NCI-H187 (cell line): ENCODE measurements at regions not wholly inside any gene's neighbourhood (a gene's known extent, or its start where the extent isn't known, plus 50 kb on each side); places are given as distances from the start of the nearest gene placed in this dataset.

Experiments used
- DNase-seq, 2 experiments: peaks; one replicate each; lab custom pipeline; 2025; lab: John Stamatoyannopoulos, UW

DNA sequence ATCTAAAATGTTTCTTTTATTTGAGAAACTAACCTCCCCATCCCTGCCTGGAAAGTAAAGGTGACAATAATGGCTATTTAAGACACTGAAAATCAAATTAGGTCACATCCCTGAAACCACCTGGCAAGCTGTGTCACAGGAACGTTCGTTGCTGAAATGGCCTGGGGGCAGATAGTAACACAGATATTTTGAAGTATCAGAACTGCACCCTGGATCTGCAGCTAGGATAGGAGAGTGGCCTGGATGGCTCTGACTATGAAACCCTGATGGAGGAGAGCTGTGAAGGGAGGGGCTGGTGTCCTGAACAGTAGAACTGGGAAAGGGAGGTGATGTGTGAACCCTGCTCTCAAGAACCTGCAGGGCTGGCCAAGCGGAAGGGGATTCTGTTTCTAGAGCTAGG lies 648.3 kb upstream of the CFAP20DC start:
- DNase-seq, result no peak

DNA sequence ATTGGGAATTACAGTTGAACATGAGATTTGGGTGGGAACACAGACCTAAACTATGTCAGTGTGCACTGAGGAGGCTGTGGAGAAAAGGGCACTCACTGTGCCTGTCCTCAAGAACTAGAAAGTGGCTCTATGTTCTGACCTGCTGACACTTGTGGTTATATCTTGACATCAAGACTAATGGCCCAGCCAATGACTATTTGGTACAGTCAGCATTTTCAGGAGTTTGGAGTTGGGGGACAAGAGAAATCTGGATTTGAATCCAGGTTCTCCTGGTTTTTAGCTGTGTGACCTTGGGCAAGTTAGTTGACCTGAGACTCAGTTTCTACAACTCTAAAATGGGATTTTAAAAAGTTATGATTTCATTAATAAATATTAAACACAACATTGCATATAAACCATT lies 647.0 kb upstream of the CFAP20DC start:
- DNase-seq, result no peak

DNA sequence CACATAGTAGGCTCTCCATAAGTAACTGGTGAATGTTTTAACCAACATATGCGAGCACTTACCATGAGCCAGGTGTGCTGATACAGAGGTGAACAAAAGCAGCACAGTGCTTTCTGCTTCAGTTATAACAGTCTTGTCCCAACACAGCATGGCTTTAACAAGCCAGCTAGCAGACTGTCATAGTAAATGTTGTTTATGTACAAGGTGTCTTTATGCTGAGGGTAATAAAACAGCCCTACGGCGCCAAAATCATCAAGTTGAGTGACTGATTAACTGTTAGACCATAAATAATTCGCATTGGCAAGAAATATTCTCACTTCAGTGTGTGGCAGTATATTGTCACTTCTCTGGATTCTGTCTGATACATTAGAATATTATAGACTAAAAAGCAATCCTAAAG lies 646.0 kb upstream of the CFAP20DC start:
- no peak for DNase-seq

DNA sequence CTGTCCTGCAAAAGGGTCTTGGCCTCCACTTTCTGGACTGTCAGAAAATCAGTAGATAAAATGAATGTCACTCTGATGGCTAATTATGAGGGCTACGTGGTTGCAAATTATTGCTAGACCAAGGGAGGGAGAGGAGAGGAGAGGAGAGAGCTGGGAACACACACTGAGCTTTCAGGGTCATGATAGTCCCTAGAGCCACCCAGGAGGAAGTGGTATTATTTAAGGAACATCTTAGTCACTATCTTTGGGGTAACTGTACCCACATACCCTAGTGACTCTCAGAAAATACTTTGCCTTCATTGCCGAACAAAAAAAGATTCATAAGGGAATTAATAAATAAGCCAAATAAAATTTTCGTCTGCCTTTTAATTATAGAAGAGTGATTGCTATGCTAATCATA lies 642.3 kb upstream of the CFAP20DC start:
- no peak for DNase-seq

DNA sequence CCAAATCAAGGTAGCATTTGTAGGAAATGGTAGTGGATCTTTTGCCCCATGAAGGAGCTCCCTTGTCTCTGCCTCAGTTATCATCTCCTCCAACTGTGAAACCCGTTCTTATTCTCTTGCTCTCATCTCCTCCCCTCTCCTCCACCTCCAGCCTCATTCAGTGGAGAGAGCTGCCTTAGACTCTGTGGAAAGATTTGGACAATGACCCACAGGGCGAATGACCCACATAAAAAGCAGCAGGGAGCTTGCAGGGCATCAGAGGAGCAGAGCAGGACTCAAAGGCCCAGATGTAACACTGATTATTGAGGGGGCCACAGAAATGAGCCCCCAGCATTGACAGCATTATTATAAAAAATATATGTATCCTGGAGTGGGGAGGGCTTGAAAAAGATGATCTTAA lies 641.1 kb upstream of the CFAP20DC start:
- no peak for DNase-seq

DNA sequence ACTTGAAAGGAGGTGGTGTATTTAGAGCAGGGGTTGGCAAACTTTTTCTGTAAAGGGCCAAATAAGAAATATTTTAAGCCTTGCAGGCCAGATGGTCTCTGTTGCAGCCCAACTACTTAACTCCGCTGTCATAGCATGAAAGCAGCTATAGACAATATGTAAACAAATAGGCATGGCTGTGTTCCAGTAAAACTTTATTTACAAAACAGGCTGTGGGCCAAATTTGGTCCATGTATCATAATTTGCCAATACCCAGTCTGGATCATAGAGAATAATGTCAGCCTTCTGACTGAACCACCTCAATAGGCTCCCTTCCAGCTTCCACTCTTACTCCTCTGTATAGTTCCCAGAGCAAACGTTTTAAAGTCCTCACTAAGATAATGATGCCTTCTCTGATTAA lies 638.8 kb upstream of the CFAP20DC start:
- no peak for DNase-seq

DNA sequence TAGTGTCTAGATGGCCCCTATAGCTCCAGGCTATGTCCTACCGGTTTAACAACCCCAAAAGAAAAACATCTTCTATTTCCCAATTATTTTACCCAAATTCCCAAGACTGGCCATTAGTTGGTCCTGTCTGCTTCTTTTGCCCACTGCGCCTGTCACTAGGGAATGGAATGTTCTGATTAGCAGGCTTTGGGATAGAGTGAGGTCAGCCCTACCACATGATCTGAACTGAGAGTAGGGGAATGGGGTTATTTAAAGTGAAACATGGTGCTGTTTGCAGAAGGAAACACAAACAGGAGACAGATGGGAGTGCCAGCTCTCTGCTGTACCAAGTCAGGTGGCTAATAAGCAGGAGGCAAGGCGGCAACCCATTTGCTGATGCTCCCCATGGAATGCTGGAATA lies 635.6 kb upstream of the CFAP20DC start:
- DNase-seq, result no peak

DNA sequence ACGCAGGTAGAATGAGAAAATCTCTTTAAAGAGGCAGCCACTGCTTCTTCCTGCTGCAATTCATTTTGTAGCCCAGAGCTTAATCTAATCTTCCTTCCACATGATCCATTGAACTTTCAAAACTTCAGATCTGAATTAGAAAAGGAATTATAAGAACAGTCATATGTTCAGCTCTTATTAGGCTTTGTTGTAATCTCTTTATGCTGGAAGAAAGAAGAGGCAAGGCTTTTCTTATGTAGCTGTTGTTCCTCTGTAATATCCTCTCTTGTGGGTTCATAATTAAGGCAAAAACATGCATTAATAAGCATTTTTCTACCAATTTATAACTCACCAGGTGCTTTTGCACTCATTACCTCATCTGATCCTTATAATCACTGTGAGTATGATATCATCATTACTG lies 634.9 kb upstream of the CFAP20DC start:
- no peak for DNase-seq

DNA sequence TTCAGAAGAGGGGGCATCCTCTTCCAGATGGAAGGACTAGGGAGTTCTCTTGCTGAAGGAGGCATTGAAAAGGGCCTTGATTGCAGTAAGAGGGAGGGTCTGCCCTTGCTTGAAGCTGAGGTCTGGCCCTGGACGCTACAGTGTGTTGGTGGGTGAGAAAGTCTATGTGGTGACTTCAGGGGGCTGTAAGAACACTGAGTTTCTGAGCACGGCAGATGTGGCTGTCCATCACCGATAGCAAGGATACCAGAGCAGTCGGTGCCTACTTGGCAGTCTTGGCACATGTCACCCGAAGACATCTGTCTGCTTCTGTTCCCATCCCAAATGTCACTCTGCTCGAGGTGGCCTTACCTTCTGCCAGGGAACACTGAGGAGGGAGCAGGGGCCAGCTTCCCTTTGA lies 631.1 kb upstream of the CFAP20DC start:
- DNase-seq, result no peak

DNA sequence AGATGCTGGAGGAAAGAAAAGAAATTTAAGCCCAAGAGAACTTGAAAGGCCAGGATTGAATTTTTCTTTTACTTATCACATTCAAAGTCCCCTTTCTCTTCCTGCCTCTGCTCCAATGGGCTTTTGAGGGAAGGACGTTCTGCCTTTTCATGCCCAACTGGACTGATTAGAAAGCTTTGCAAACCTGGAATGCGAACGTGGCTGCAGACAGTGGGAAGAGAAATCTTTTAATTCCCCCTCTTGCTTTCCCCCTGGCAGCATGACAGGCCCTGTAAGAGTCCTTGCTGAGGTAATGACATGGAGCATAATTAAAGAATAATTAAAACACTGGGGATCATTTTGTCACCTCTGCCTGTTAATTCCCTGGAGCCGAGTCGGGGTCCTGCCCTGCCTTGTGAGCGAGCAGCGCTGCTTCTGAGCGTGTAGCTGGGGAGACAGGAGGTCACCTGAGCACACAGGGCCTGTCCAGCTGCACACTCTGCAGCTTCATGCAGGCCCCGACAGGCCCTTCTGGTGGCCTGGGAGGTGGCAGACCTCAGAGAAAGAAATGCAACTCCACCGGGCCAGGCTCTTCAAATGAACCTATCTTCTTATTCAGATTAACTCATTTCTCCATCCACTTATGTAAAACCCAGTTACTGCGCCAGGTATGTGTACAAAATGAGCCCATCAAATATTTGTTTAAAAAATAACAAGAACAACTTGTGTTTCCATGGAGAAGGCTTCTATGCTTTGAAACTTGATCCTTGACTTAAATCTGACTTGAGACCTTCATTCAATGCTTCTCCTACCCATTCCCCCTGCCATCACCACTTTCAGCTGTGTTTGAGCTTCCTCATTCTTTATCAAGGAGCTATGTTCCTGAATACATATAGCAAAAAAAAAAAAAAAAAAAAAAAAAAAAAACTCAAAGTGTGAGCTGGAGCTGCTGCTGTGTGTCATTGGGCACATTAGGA lies 628.2 kb upstream of the CFAP20DC start:
- no peak for DNase-seq

DNA sequence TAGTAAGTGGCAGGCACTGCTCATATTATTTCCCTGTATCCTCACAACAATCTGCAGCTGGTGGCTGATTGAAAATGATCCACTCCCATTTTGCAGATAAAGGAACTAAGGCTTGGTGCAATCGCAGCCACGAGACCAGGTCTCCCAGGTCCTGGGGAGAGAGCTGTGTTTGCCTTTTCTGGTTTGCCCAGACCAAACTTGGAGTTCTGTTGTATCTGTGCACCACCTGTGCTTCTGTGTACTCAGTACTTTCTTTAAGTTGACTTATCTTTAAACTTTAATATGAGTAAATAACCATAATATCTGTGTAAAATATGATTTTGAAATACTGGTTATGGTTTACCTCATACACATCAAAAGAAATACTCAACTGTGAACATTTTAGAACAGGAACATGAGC lies 625.7 kb upstream of the CFAP20DC start:
- no peak for DNase-seq

DNA sequence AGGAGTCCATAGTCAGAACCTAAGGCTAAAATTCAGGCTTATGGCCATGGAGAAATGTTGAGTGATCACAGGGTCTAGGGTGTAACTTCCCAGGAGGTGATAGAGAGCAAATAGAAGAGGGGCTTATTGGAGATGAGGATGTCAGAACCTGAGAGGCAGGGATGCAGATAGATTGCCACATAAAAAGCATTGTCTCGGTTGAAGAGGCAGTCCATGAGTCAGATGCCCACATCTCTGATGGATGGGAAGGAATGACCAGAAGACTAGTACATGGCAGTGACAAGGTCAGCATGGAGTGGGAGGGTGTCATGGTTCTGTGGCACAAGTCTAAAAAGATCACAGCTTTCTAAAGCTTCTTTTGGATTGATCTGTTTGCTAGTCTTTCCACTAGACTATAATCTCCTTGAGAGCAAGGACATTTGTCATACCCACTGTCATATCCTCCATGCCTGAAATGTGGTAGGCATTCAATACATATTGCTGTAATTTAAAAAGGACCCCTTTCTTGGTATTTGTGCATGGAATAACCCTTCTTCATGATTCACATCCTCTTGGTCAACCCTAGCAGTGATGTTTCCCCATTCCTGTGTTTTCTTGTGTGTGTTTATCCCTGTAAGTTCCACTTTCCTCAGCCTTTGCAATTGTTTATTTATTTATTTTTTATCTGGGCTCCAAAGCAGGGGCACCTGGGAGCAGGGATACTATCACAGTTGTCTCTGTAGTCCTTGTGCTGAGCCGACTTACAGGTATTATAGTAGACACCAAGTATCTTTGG lies 613.4 kb upstream of the CFAP20DC start:
- no peak for DNase-seq

DNA sequence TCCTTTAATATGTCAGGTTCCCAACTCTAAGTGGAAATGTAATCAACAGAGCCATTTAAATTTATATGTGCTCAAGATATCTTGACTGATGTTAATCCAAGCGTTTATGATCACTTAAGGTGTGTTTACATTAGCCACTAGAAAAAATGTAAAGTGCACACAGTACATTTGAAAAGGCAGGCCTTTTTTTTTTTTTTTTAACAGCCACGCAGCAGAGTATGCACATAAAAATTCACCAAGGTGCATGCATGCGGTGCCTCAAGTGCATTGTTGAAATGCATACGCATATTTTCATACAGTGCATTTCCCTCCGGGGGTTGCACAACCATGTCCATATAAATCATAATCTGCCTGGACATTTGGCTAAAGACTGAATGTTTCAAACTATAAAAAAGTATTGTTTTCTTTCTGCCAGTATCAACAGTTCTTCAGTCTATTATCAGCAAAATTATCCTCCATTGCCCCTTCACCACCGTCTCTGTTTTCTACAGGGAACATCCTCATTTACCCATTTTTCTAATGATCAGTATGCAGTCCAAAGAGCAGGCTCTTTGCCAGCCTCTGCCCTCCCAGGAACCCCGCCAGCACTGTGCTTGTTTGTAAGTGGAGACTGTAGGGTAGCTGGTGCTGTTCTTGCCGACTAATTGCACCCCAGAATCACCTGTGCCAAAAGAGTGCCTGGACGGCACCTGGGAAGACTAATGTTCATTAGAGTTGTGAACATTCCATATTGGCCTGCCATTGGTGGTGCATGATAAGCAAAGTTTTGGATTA lies 611.2 kb upstream of the CFAP20DC start:
- peak; percentile 61 to 71 for DNase-seq

DNA sequence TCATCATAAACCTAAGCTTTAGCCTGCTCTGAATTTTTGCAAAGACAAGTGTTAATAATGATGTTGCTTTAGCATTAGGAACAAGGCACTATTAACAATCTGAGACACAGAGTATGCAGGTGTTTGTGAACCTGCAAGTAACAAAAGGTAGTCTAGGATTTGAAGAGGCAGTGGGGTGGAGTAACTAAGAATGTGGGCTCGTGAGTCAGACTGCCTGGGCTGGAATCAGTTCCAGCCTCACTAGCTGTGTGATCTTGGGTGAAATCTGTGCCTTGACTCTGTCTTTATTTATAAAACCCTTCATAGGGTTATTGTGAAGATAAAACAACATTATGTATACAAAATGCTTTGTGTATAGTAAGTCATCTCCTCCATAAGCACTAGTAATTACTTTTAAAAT lies 610.6 kb upstream of the CFAP20DC start:
- DNase-seq, result no peak

DNA sequence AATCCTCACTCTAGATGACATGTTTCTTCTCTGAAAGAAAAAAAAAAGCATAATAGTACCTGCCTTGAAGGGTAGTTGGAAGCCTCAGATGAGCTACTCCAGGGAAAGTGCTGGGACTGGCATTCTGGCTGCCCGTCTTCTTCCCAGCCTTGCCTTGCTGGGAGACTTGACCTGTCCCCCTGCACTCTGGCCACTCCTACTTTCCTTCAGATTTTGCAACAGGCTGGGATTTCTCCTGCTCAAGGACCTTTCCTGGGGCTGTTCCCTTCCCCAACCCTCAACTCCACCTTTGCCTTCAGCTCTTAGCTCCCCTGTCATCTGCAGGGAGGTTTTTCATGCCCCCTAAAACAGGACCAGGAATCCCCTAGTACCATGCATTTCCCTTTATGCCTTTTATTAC lies 609.9 kb upstream of the CFAP20DC start:
- DNase-seq, result no peak

DNA sequence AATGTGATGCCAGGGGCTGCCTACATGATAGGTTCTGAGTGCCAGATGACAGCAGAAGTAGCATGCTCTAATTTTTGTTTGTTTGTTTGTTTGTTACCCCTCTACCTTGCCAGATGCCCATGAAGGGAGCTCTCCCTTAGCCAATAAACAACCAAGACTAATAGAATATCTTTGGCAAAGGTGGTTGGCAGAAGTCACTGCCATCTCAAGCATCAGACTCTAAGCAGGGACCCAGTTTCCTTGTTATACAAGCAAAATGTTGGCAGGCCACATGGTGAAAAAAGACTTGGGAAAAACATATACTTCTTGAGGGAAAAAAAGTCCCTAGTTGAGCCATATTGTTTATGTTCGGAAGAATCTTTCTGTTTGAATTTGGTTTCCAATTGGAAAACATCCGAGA lies 609.0 kb upstream of the CFAP20DC start:
- no peak for DNase-seq

DNA sequence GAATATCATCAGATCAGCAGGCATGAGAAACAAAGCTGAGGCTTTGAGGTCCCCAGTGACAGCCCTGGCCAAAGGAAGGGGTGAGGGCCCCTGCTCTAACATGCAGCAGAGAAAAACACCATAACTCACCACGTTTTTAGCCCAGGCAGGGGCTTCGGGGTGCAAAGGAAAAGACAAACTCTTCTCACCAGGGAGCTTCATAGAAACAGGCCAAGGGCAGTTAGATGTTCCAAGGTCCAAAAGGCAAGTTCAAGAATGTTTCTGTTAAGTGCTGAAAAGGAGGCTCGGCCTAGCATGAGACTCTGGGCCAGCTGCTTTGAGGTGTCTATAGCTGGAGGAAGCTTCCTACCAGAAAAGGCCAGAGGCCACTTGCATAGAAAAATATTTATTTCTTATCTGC lies 608.4 kb upstream of the CFAP20DC start:
- DNase-seq, result no peak

DNA sequence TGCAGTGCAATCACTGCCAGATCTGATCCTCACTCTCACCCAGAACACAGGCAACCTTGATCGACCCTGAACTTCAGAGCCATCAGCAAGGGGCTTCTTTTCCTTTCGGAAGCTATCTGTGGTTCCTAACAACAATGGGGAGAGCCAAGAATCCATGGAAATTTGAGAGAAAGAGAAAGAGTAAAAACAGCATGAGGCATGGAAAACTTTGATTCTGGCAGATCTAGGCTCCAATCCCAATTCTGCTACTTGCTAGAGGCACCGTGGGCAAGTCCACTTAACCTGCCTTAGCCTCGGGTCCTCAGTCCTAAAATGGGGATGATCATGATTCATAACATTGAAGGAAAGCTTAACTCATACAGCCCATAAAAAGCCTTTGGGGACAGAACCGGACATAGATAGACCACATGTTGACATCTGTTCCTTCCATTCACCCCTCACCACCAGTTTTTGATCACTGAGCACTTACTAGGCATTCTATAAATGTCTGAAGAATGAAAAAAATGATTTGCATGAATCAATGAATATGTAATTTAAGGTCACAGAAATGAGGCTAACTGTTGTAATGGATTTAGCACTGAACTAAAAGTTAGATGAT lies 605.7 kb upstream of the CFAP20DC start:
- no peak for DNase-seq

DNA sequence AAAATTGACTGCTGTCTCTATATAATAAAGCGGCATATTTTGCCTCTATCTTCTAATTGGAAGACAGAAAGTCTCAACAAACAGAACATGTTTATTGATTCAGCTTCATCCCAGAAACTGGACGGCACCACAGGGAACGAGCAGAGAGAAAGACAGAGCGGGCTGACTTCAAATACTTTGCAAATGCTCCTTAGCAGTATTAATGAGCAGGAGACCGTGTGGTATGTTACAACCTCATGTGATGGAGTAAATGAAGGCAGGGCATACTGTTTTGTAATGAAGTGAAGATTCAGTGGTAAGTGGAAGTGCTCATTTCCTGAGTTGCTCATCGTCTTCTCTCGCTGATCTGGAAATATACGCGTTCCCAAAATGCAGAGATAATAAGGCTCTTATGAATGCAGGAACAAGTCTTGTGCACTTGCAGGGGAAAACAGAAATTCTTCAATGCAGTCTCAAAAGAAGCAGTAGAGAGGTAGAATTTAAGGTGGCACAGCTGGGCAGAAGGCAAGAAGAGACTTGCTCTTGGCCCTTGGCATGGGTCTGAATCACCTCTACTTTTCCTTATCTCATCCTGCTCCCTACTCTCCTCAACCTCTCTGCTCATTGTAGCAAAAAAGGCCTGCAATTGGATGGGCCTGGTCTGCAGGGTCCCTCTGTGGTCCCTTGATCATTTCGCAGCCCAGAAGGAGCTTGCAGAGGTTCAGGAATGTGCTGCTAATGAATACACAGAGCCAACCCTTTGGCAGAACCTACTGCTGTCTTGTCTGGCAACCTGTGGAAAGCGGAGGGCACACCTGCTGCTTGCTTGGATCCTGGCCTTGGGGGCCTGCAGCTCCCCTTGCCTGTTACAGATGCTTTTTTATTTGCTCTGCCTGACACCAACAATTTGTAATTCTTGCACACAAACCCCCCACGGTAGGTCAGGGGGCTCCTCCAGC lies 604.9 kb upstream of the CFAP20DC start:
- no peak for DNase-seq

DNA sequence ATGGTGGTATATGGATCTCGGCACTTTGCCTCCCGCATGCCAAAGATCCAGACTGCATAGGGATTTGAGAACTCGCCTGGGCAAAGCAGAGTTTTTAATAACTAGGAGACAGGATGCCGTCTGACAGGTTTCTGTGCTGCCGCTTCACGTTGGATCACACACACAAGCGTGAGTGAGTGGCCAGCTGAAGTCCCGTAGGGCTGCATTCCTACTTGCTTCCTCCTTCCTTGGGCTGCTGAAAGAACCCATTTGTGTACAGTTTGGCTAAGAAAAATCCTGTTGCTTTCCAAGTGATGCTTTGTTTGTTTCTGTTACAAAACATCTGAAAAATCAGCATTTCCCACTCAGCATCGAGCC lies 604.3 kb upstream of the CFAP20DC start:
- DNase-seq, result no peak
